ENCODE measurements at regions not wholly inside any gene's neighbourhood (a gene's known extent, or its start where the extent isn't known, plus 50 kb on each side); places are given as distances from the start of the nearest gene placed in this dataset.

GRCh38 chr14:61226015-61226654 lies 55.0 kb downstream of the TMEM30B start:
- Histone ChIP-seq H3K36me3 (no peaks in the 10 kb centered on the region), H3K9me3 (no peaks in the 10 kb centered on the region), H3K27me3 (no peaks in the 10 kb centered on the region), H3K4me3 (no peak overlapping the region), H3K27ac (no peak overlapping the region), H3K4me1 (no peaks in the 10 kb centered on the region)
- no peak for TF ChIP-seq POLR2A (IDR thresholded peaks at IDR 0.05)
- TF ChIP-seq POLR2AphosphoS5 (IDR thresholded peaks at IDR 0.05; ENCODE audit: insufficient read depth in 1 of 2, low read depth in 1 of 2), result no peak
- TF ChIP-seq CTCF (IDR thresholded peaks at IDR 0.05), result no peak
- intact Hi-C loops (cut with DNase I), result no loop called here
- no peak for DNase-seq (ENCODE audit: extremely low spot score in 2 of 2)

- Histone ChIP-seq H3K27ac (no peak overlapping the region), H3K4me3 (no peak overlapping the region), H3K36me3 (no peaks in the 10 kb centered on the region), H3K4me1 (no peaks in the 10 kb centered on the region), H3K27me3 (no peaks in the 10 kb centered on the region), H3K9me3 (no peaks in the 10 kb centered on the region)
- no peak for DNase-seq (ENCODE audit: extremely low spot score in 2 of 2)
- intact Hi-C loops (cut with DNase I), result no loop called here
- TF ChIP-seq CTCF (IDR thresholded peaks at IDR 0.05), result no peak
- TF ChIP-seq POLR2A (IDR thresholded peaks at IDR 0.05), result no peak
- no peak for TF ChIP-seq POLR2AphosphoS5 (IDR thresholded peaks at IDR 0.05; ENCODE audit: insufficient read depth in 1 of 2, low read depth in 1 of 2)
Measured at GRCh38 chr14:61225344-61225743, 55.8 kb downstream of the TMEM30B start.

GRCh38 chr14:61223552-61223951 lies 57.6 kb downstream of the TMEM30B start:
- Histone ChIP-seq H3K4me1 (peaks cover 10% of the 10 kb centered on the region), H3K27me3 (no peaks in the 10 kb centered on the region), H3K4me3 (no peak overlapping the region), H3K27ac (no peak overlapping the region), H3K9me3 (no peaks in the 10 kb centered on the region), H3K36me3 (no peaks in the 10 kb centered on the region)
- DNase-seq (ENCODE audit: extremely low spot score in 2 of 2), result no peak
- TF ChIP-seq CTCF (IDR thresholded peaks at IDR 0.05) (no peak), POLR2AphosphoS5 (IDR thresholded peaks at IDR 0.05; ENCODE audit: insufficient read depth in 1 of 2, low read depth in 1 of 2) (no peak), POLR2A (IDR thresholded peaks at IDR 0.05) (no peak)
- intact Hi-C loops (cut with DNase I), result no loop called here

DNA sequence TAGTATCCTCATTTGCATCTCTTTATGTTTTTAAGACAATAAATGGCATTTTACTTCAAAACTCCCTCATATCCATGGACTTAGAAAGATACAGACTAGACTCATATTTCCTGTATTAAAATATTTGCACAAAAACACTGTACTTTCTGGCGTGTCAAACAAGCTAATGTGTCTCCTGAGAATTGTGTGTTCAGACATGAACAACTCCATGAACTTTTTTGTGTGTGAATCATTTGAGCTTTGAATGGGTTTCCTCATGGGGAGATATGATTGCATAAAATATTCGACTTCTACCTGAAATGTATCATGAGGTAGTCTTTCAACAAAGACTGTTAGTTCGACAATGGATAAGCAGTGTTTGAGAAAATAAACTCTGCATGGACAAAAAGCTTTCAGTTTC lies 58.8 kb downstream of the TMEM30B start:
- TF ChIP-seq CTCF (IDR thresholded peaks at IDR 0.05) (no peak), POLR2A (IDR thresholded peaks at IDR 0.05) (no peak), POLR2AphosphoS5 (IDR thresholded peaks at IDR 0.05; ENCODE audit: insufficient read depth in 1 of 2, low read depth in 1 of 2) (no peak)
- intact Hi-C loops (cut with DNase I), result no loop called here
- no peak overlapping the region for H3K4me3 ChIP-seq

DNA sequence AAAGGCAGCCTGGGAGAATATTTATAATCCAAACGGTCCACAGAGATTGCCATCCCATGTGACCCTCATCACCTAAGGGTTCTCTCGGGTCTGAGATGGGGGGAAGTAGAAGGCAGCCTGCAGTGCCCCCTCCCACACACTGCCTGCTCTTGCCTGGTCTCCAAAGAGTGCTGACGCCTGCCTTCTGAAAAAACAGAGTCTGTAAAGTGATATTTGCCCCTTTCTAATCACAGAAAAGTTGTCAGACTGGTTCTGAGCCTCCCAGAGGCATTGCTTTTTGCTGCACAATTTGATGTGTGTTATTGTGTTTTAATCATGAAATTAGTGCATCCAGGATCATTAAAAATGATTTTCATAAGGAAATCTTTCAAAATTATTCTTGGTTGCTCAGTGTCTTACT lies 59.2 kb downstream of the TMEM30B start:
- intact Hi-C loops (cut with DNase I), result no loop called here

More for the DNA sequence above, 58.8 kb downstream of the TMEM30B start:
- H3K36me3 ChIP-seq, result no peaks in the 10 kb centered on the region
- peaks cover 21% of the 10 kb centered on the region for H3K4me1 ChIP-seq
- no peaks in the 10 kb centered on the region for H3K9me3 ChIP-seq
- DNase-seq (ENCODE audit: extremely low spot score in 2 of 2), result no peak
- H3K27ac ChIP-seq, result no peak overlapping the region
- no peaks in the 10 kb centered on the region for H3K27me3 ChIP-seq

More for the DNA sequence above, 59.2 kb downstream of the TMEM30B start:
- no peak for TF ChIP-seq POLR2AphosphoS5 (IDR thresholded peaks at IDR 0.05; ENCODE audit: insufficient read depth in 1 of 2, low read depth in 1 of 2)
- no peak for TF ChIP-seq CTCF (IDR thresholded peaks at IDR 0.05)
- no peak for TF ChIP-seq POLR2A (IDR thresholded peaks at IDR 0.05)
- Histone ChIP-seq H3K27me3 (no peaks in the 10 kb centered on the region), H3K9me3 (no peaks in the 10 kb centered on the region), H3K4me3 (no peak overlapping the region), H3K27ac (no peak overlapping the region), H3K36me3 (no peaks in the 10 kb centered on the region), H3K4me1 (peaks cover 26% of the 10 kb centered on the region)
- no peak for DNase-seq (ENCODE audit: extremely low spot score in 2 of 2)

Data from vagina (tissue), 2 donors.